ENCODE measurements at regions not wholly inside any gene's neighbourhood (a gene's known extent, or its start where the extent isn't known, plus 50 kb on each side); places are given as distances from the start of the nearest gene placed in this dataset.

- DNase-seq: no peak
Observed at GRCh38 chr18:45384962-45385315, 230.3 kb upstream of the SLC14A2 start.

DNA sequence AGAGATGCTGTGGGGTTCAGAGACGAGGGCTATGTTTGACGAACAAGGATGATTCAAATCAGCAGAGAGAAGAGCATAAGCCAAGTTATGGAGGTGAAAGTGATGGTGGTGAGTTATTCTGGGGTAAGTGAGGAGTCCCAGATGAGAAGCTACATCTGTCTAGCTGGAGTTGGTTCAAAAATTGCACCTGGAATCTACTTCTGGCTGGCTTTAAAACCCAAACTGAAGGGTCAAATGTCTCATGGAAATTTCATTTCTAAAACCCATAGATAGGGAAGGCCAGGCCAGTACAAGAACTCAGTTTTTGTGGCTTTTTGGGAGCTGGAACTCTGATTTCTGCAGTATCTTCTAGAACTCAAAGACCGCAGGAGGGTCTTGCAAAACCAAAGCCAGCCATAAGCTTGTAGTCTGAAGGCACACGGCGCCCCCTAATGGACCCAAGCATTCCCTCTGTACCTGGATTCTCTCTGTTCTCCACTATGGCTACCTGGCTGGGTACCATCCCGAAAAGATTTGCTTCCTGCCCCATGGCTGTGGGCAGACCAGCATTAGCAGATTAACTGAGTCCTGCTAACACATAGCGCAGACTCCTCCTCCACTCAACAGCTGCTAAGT, 229.1 kb upstream of the SLC14A2 start:
- peak; percentile 36 for DNase-seq

DNA sequence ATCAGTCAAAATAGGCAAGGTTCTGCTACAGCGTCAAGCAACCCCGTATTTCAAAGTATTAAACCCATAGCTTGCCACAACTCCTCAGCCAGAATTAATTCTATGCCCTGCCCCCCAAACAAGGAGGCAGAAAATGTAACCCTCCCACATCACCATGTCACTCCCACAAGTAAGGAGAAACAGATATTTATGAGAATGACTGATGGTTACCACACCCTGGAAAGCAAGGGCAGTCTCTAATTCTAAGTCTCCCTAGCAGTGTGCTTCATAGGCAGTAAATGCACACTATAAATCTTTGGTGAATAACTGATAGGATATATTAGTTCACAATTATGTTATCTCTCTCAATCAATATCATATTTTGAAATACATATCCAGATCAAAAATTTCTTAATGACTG, 228.0 kb upstream of the SLC14A2 start:
- DNase-seq: no peak

GRCh38 chr18:45398448-45398847, 216.8 kb upstream of the SLC14A2 start:
- DNase-seq: no peak

GRCh38 chr18:45399146-45399545, 216.1 kb upstream of the SLC14A2 start:
- no peak for DNase-seq

GRCh38 chr18:45399643-45400042, 215.6 kb upstream of the SLC14A2 start:
- DNase-seq: no peak

DNA sequence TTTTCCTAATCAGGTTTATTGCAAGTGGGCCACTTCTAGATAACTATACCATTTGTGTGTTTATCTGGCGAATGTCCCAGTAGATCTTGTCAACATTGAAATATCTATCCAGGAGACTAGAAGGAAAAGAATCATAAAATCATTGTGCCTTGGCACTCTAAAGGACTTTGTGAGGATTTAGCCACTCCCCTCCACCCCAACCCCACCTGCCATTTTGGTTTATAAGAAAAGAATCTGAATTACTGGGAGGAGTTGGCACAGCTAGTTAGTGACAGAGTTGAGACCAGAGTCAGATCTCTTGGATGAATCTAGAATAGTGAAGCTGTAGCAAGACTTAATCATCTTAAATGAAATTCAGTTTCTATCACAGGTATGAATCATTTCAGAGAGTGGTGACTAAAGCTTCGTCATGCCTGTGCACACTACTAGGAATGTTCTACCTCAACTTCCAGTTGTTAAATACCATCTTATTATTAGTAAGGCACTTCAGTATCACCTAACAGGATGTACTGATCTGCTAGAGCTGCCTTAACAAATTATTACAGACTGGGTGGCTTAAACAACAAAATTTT, 212.7 kb upstream of the SLC14A2 start:
- no peak for DNase-seq

GRCh38 chr18:45403341-45404049, 211.8 kb upstream of the SLC14A2 start:
- DNase-seq: no peak

- no peak for DNase-seq
Observed at GRCh38 chr18:45408218-45408617, 207.1 kb upstream of the SLC14A2 start.

- DNase-seq: no peak
Observed at GRCh38 chr18:45409971-45410370, 205.3 kb upstream of the SLC14A2 start.

- no peak for DNase-seq
Observed at GRCh38 chr18:45412577-45412976, 202.7 kb upstream of the SLC14A2 start.

GRCh38 chr18:45413180-45413836, 202.0 kb upstream of the SLC14A2 start:
- DNase-seq: no peak

GRCh38 chr18:45415614-45416013, 199.7 kb upstream of the SLC14A2 start:
- no peak for DNase-seq

DNA sequence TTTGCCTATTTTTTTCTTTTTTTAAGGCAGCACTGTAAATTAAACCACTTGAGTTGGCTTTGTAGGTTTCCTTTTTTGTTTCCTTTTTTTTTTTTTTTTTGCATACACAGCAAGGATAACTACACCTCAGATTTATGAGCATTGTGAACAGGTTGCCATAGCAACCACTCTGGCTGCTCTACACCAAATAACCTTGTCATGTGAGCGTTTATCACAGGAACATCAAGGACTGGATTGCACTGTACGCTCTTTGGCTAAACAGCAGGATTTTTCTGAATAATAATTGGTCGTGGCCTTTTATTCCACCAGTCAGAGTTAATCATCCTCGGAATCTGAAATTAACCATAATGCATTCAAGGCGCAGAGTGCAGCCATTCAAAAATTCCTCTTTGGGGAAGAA, 199.1 kb upstream of the SLC14A2 start:
- DNase-seq: no peak

- DNase-seq: no peak
Observed at GRCh38 chr18:45417392-45417791, 197.9 kb upstream of the SLC14A2 start.

GRCh38 chr18:45423659-45424058, 191.6 kb upstream of the SLC14A2 start:
- DNase-seq: no peak

GRCh38 chr18:45430041-45430440, 185.2 kb upstream of the SLC14A2 start:
- no peak for DNase-seq

DNA sequence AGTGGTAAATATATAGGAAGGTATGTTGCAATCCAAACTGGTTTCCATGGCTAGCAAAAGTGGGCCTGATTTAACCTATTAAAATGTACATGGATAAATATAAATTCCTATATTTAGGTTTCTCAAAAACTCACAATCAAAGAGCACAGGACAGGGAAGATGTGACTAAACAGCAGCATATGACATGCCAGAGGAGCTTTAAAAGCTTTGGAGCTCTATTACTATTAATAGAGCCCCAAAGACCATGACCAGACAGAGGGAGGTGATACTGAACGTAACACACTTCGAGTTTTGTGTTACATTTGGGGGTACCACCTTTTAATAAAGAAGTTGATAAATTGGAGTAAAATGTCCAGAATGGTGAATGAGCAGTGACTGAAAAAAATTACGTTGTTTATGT, 179.5 kb upstream of the SLC14A2 start:
- no peak for DNase-seq

DNA sequence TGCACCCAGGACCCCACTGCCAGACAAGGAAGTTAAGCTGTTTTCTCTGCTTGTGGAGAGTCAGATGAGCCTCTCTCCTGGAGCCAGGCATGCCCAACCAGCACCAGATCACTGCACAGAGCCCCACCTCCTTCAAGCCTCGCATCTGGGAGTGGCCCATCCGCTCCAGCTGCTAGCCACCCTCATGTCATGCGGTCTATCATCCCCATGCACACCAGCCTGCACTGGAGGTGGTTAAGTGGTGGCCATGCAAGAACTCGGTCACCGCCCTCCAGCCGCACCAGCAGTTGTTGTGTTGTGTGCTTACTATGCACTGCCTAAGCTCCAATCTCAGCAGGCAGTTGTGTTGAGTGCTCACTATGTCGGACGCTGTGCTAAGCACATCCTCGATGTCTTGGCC, 177.9 kb upstream of the SLC14A2 start:
- no peak for DNase-seq

GRCh38 chr18:45439851-45440645, 175.2 kb upstream of the SLC14A2 start:
- no peak for DNase-seq

DNA sequence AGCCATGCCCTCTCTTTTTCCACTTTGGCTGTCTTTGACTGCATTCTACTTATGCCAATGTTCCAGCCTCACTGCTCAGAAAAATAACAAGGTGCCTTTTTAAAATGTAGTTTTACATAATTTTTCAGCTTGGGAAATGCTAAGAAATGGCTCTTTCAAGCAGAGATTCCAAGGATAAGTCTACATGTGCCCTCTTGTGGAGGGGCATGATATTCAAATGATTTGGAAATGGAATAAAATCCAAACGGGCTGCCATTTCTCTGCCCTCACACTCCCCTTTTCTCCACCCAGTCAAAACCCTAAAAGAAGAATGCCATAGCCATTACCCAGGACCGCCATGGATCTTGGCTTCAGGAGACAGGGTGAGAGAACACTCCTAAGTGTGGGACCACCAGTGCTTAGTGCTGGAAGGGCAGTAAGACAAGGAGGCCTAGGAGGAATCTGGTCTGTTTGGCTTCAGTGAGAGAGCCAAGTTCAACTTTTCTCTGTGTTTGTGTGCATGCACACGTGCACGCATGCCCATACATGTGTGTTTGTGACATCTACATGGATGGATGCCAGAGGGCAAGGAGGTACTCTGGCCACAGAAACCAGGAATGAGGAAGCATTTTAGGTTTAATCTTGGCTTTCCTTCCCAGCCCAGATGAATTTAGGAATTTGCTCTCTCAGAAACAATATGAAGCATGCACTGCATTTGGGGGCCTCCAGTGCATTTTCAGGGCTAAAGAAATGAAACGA, 174.0 kb upstream of the SLC14A2 start:
- no peak for DNase-seq

DNA sequence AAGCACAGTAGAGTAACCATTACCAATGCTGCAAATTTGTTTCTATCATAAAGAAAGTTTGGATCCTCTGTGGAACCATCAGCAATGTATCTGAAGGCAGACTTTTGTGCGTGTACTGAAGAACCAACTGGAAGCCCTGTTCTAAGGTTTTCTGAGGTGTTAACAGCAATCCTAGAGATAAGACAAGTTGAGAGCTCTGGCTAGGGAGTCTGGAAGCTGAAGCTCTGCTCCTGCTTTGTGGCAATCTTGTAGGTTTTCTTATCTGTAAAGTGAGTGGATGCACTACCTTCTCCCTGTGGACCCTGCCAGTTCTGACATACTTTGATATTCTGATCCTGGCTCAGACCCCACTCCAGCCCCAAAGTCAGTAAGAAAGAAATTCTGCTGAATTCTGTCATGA, 171.2 kb upstream of the SLC14A2 start:
- DNase-seq: no peak

Data from stimulated activated CD8-positive, alpha-beta memory T cell treated with anti-CD3 and anti-CD28 coated beads, Interleukin-4, amount 100 ng/mL, for 48 hours (primary cell).